Activated CD4-positive, alpha-beta T cell treated with anti-CD3 and anti-CD28 coated beads, Interleukin-2, amount 50 U/mL, for 16 hours (primary cell): ENCODE measurements at regions not wholly inside any gene's neighbourhood (a gene's known extent, or its start where the extent isn't known, plus 50 kb on each side); places are given as distances from the start of the nearest gene placed in this dataset.

Experiments used
- DNase-seq: peaks from one replicate; pipeline ENCODE4 v3.0.0-alpha.2; 2020

GRCh38 chr13:39981056-39981455 is 325.6 kb downstream of the COG6 start:
- no peak for DNase-seq

- DNase-seq: no peak
Observed at GRCh38 chr13:39982745-39983144, 327.3 kb downstream of the COG6 start.

GRCh38 chr13:39985071-39985470 is 329.6 kb downstream of the COG6 start:
- DNase-seq: no peak

GRCh38 chr13:39988351-39988750 is 332.9 kb downstream of the COG6 start:
- DNase-seq: no peak

- peak; percentile 6 for DNase-seq
Observed at GRCh38 chr13:39998166-39998565, 342.7 kb downstream of the COG6 start.

- no peak for DNase-seq
Observed at GRCh38 chr13:40002016-40002415, 346.6 kb downstream of the COG6 start.

GRCh38 chr13:40013554-40013953 is 358.1 kb downstream of the COG6 start:
- no peak for DNase-seq

GRCh38 chr13:40016953-40017660 is 361.6 kb downstream of the COG6 start:
- no peak for DNase-seq

GRCh38 chr13:40017662-40018262 is 362.3 kb downstream of the COG6 start:
- no peak for DNase-seq

- DNase-seq: no peak
Observed at GRCh38 chr13:40023595-40024203, 368.2 kb downstream of the COG6 start.

- DNase-seq: peak; percentile 34
Observed at GRCh38 chr13:40024204-40024966, 368.9 kb downstream of the COG6 start.

GRCh38 chr13:40024967-40025714 is 369.7 kb downstream of the COG6 start:
- no peak for DNase-seq

GRCh38 chr13:40026174-40026585 is 370.7 kb downstream of the COG6 start:
- peak; percentile 94 for DNase-seq

GRCh38 chr13:40026741-40027140 is 371.3 kb downstream of the COG6 start:
- peak; percentile 45 for DNase-seq

- no peak for DNase-seq
Observed at GRCh38 chr13:40028446-40028845, 373.0 kb downstream of the COG6 start.

GRCh38 chr13:40031031-40031430 is 375.6 kb downstream of the COG6 start:
- no peak for DNase-seq

- DNase-seq: no peak
Observed at GRCh38 chr13:40039061-40039460, 383.6 kb downstream of the COG6 start.

- no peak for DNase-seq
Observed at GRCh38 chr13:40042991-40043390, 387.5 kb downstream of the COG6 start.

GRCh38 chr13:40043764-40044163 is 388.3 kb downstream of the COG6 start:
- DNase-seq: no peak

- DNase-seq: no peak
Observed at GRCh38 chr13:40047322-40047771, 391.9 kb downstream of the COG6 start.

GRCh38 chr13:40048551-40048950 is 393.1 kb downstream of the COG6 start:
- DNase-seq: no peak

GRCh38 chr13:40052954-40053353 is 397.5 kb downstream of the COG6 start:
- DNase-seq: no peak

GRCh38 chr13:40053401-40053800 is 397.9 kb downstream of the COG6 start:
- DNase-seq: no peak
